H1 (cell line): ENCODE measurements at regions not wholly inside any gene's neighbourhood (a gene's known extent, or its start where the extent isn't known, plus 50 kb on each side); places are given as distances from the start of the nearest gene placed in this dataset.

Experiments
- CTCF ChIA-PET: fragments of 300-600 bp; sonication (Branson Sonifier 250); formaldehyde crosslinking; loops from one replicate; lab custom pipeline; 2021; ENCODE audit not compliant: partially characterized antibody; lab: Charles Lee
- POLR2A ChIA-PET: fragments of 300-600 bp; sonication (Branson Sonifier 250); formaldehyde crosslinking; loops from one replicate; lab custom pipeline; 2021; ENCODE audit warnings: inconsistent platforms; ENCODE audit not compliant: partially characterized antibody; lab: Charles Lee
- DNase-seq, 2 experiments: peaks; one replicate each; pipeline versions ENCODE4 v3.0.0 to v3.0.0-alpha.2; 2010 to 2022; ENCODE audit warnings: low spot score in 2 of 2, low read depth in 1 of 2, mixed read lengths in 1 of 2
- FAIRE-seq: peaks from 2 replicates; lab custom pipeline; 2011; peaks lifted over from hg19 to GRCh38; lab: Jason Lieb, UNC
- H2AFZ ChIP-seq: 2 replicates; pipeline ENCODE4 v1.8.1; 2012; ENCODE audit warnings: low read length, inconsistent platforms
- H2AK5ac ChIP-seq: 2 replicates; pipeline ENCODE4 v1.6.1; 2013; ENCODE audit warnings: low read depth, low read length
- H2BK120ac ChIP-seq: replicated peaks from 2 replicates; pipeline ENCODE3; 2013; ENCODE audit warnings: low read depth, low read length, inconsistent platforms
- H2BK12ac ChIP-seq: 2 replicates; pipeline ENCODE4 v1.6.1; 2013; ENCODE audit warnings: low read depth, low read length
- H2BK15ac ChIP-seq: 2 replicates; pipeline ENCODE4 v1.6.1; 2013; ENCODE audit warnings: low read length
- H2BK20ac ChIP-seq: 2 replicates; pipeline ENCODE4 v1.6.1; 2013; ENCODE audit warnings: low read length
- H2BK5ac ChIP-seq: 2 replicates; pipeline ENCODE4 v1.6.1; 2013; ENCODE audit warnings: low read depth, low read length
- H3K14ac ChIP-seq: 2 replicates; pipeline ENCODE4 v1.6.1; 2013; ENCODE audit warnings: inconsistent platforms; ENCODE audit not compliant: insufficient read length
- H3K18ac ChIP-seq: 2 replicates; pipeline ENCODE4 v1.6.1; 2013; ENCODE audit warnings: low read length; ENCODE audit errors: extremely low read depth
- H3K23ac ChIP-seq: 2 replicates; pipeline ENCODE4 v1.6.1; 2013; ENCODE audit warnings: inconsistent platforms; ENCODE audit not compliant: insufficient read length
- H3K23me2 ChIP-seq: 2 replicates; pipeline ENCODE4 v1.6.1; 2013; ENCODE audit warnings: low read depth, low read length
- H3K27ac ChIP-seq: 2 replicates; pipeline ENCODE4 v1.6.1; 2011; ENCODE audit warnings: low read depth, low read length, inconsistent platforms
- H3K27me3 ChIP-seq, 4 experiments: replicated peaks in 1 of 4; 1 replicate in 1 of 4; 2 replicates in 3 of 4; pipeline versions ENCODE4 v1.6.1 to v1.8.1; 2011 to 2013; ENCODE audit warnings: low read length in 3 of 4, mild to moderate bottlenecking in 3 of 4, inconsistent platforms in 2 of 4, mixed read lengths in 2 of 4, moderate library complexity in 1 of 4; ENCODE audit not compliant: control insufficient read depth in 3 of 4, insufficient read depth in 3 of 4; ENCODE audit errors: extremely low read depth in 1 of 4
- H3K36me3 ChIP-seq, 4 experiments: 2 replicates each; pipeline versions ENCODE4 v1.6.1 to v1.8.1; 2011 to 2013; ENCODE audit warnings: mild to moderate bottlenecking in 4 of 4, low read length in 3 of 4, moderate library complexity in 2 of 4, control low read depth in 1 of 4, inconsistent platforms in 1 of 4; ENCODE audit not compliant: insufficient read depth in 4 of 4, control insufficient read depth in 2 of 4
- H3K4ac ChIP-seq: replicated peaks from 2 replicates; pipeline ENCODE3; 2013; ENCODE audit warnings: low read length, low read depth, mixed read lengths, inconsistent platforms; ENCODE audit not compliant: insufficient read length
- H3K4me1 ChIP-seq, 4 experiments: replicated peaks in 1 of 4; 1 replicate in 1 of 4; 2 replicates in 3 of 4; pipeline versions ENCODE4 v1.6.1 to v1.8.1; 2011 to 2013; ENCODE audit warnings: low read length in 3 of 4, inconsistent platforms in 2 of 4, mixed read lengths in 1 of 4; ENCODE audit not compliant: insufficient read depth in 4 of 4, control insufficient read depth in 3 of 4
- H3K4me2 ChIP-seq, 2 experiments: 2 replicates each; pipeline versions ENCODE4 v1.6.1 to v1.8.1; 2011 to 2013; ENCODE audit warnings: low read depth in 2 of 2, low read length in 2 of 2, control low read depth in 1 of 2, inconsistent platforms in 1 of 2, mild to moderate bottlenecking in 1 of 2; ENCODE audit not compliant: insufficient read depth in 1 of 2
- H3K4me3 ChIP-seq, 4 experiments: fragments of 200-600, 300-600 bp in 1 of 4; sonication (generic), shearing (Covaris generic), sonication (Bioruptor Twin) in 1 of 4; 2 replicates each; pipeline versions ENCODE4 v1.5.1 to v1.8.1; 2011 to 2016; ENCODE audit warnings: low read length in 4 of 4, low read depth in 3 of 4, control low read depth in 2 of 4, inconsistent platforms in 2 of 4, mild to moderate bottlenecking in 2 of 4, mixed read lengths in 1 of 4, moderate library complexity in 1 of 4; ENCODE audit not compliant: insufficient read depth in 2 of 4; ENCODE audit errors: extremely low read depth in 1 of 4
- H3K56ac ChIP-seq: replicated peaks from 2 replicates; pipeline ENCODE3; 2013; ENCODE audit warnings: low read depth, mild to moderate bottlenecking, mixed read lengths, low read length, inconsistent platforms; ENCODE audit not compliant: insufficient read length
- H3K79me1 ChIP-seq: 2 replicates; pipeline ENCODE4 v1.6.1; 2013; ENCODE audit warnings: low read depth, low read length, control low read depth
- H3K79me2 ChIP-seq, 2 experiments: 2 replicates each; pipeline versions ENCODE4 v1.6.1 to v1.8.1; 2012 to 2013; ENCODE audit warnings: low read length in 2 of 2, mild to moderate bottlenecking in 2 of 2, inconsistent platforms in 1 of 2; ENCODE audit not compliant: insufficient read depth in 2 of 2, control insufficient read depth in 1 of 2
- H3K9ac ChIP-seq, 4 experiments: replicated peaks in 1 of 4; 1 replicate in 1 of 4; 2 replicates in 3 of 4; pipeline versions ENCODE4 v1.6.1 to v1.8.1; 2011 to 2013; ENCODE audit warnings: low read depth in 3 of 4, low read length in 3 of 4, control low read depth in 2 of 4, mild to moderate bottlenecking in 2 of 4, moderate library complexity in 2 of 4, inconsistent platforms in 1 of 4; ENCODE audit errors: extremely low read depth in 1 of 4
- H3K9me3 ChIP-seq, 2 experiments: 2 replicates each; pipeline versions ENCODE4 v1.6.1 to v1.8.1; 2012 to 2013; ENCODE audit warnings: mild to moderate bottlenecking in 2 of 2, moderate library complexity in 2 of 2, control low read depth in 1 of 2, inconsistent platforms in 1 of 2, low read depth in 1 of 2, low read length in 1 of 2, mixed read lengths in 1 of 2; ENCODE audit not compliant: insufficient read depth in 2 of 2
- H4K20me1 ChIP-seq, 2 experiments: replicated peaks in 1 of 2; 2 replicates each; pipeline versions ENCODE3 to v1.8.1; 2011 to 2013; ENCODE audit warnings: inconsistent platforms in 2 of 2, low read length in 2 of 2, mild to moderate bottlenecking in 1 of 2; ENCODE audit not compliant: insufficient read depth in 2 of 2, control insufficient read depth in 1 of 2
- H4K5ac ChIP-seq: 2 replicates; pipeline ENCODE4 v1.6.1; 2013; ENCODE audit warnings: low read length, low read depth, mixed read lengths, inconsistent platforms; ENCODE audit not compliant: insufficient read length
- H4K8ac ChIP-seq: 2 replicates; pipeline ENCODE4 v1.8.0; 2013; ENCODE audit warnings: mild to moderate bottlenecking, moderate library complexity, low read length, inconsistent platforms; ENCODE audit not compliant: insufficient read depth; ENCODE audit errors: extremely low read depth
- H4K91ac ChIP-seq: replicated peaks from 2 replicates; pipeline ENCODE3; 2013; ENCODE audit warnings: low read length, mixed read lengths, inconsistent platforms; ENCODE audit not compliant: insufficient read length
- BACH1 ChIP-seq: IDR thresholded peaks from 2 replicates; pipeline ENCODE4 v1.6.1; 2012; ENCODE audit warnings: low read length, improper control_type of control experiment
- CTBP2 ChIP-seq: IDR thresholded peaks from 2 replicates; pipeline ENCODE4 v1.7.0; 2011; ENCODE audit warnings: borderline replicate concordance, mild to moderate bottlenecking, moderate library complexity, mixed read lengths, low read length; ENCODE audit not compliant: insufficient read depth, insufficient read length
- CTCF ChIP-seq, 3 experiments: IDR thresholded peaks; 1 replicate in 2 of 3; 2 replicates in 1 of 3; pipeline versions ENCODE4 v1.5.1 to v1.6.1; 2011; ENCODE audit warnings: low read length in 3 of 3, mild to moderate bottlenecking in 3 of 3, inconsistent platforms in 2 of 3, low read depth in 1 of 3, moderate library complexity in 1 of 3; ENCODE audit not compliant: insufficient read depth in 1 of 3; ENCODE audit errors: control extremely low read depth in 1 of 3
- EZH2 ChIP-seq: fragments of 200-600 bp; sonication (generic); IDR thresholded peaks from 2 replicates; pipeline ENCODE4 v1.7.1; 2012; ENCODE audit warnings: low read depth, mild to moderate bottlenecking, moderate library complexity, low read length, inconsistent platforms; ENCODE audit not compliant: severe bottlenecking
- POLR2A ChIP-seq, 2 experiments: IDR thresholded peaks; 1 replicate in 1 of 2; 2 replicates in 1 of 2; pipeline ENCODE4 v1.6.1; 2011; ENCODE audit warnings: low read depth in 2 of 2, low read length in 2 of 2, mild to moderate bottlenecking in 2 of 2; ENCODE audit errors: control extremely low read depth in 1 of 2
- ZNF274 ChIP-seq: IDR thresholded peaks from 2 replicates; pipeline ENCODE4 v1.7.0; 2012; ENCODE audit warnings: low read length, borderline replicate concordance; ENCODE audit errors: extremely low read depth
- WGBS, 2 experiments: shearing (Covaris generic) in 1 of 2; methylation state at CpG; one replicate each; pipeline versions ENCODE4 v1.1.6 to v1.1.7; 2013 to 2015; ENCODE audit warnings: low lambda C conversion rate in 2 of 2, mixed read lengths in 2 of 2, inconsistent platforms in 1 of 2, low coverage in 1 of 2, missing lambda C conversion rate in 1 of 2; ENCODE audit not compliant: insufficient replicate concordance in 2 of 2, insufficient coverage in 1 of 2, insufficient read length in 1 of 2; ENCODE audit errors: extremely low coverage in 1 of 2, missing lambda C conversion rate in 1 of 2; 5-methylcytosine and 5-hydroxymethylcytosine counted together

- H3K23me2 ChIP-seq: no peaks in the 10 kb centered on the region
- H3K4ac ChIP-seq: no peak overlapping the region
- DNase-seq: no peak
- no peak overlapping the region for H3K56ac ChIP-seq
- TF ChIP-seq EZH2: no peak
- TF ChIP-seq BACH1: no peak
- TF ChIP-seq CTCF (IDR thresholded peaks at IDR 0.05; ENCODE audit: control extremely low read depth in 1 of 3, insufficient read depth in 1 of 3, low read depth in 1 of 3, low read length in 3 of 3): no peak
- TF ChIP-seq POLR2A (IDR thresholded peaks at IDR 0.05; ENCODE audit: control extremely low read depth in 1 of 2, low read depth in 2 of 2, low read length in 2 of 2): no peak
- no peak for TF ChIP-seq CTBP2
- TF ChIP-seq ZNF274: no peak
- H2BK5ac ChIP-seq: no peak overlapping the region
- no peak overlapping the region for H2BK12ac ChIP-seq
- no peak overlapping the region for H2BK20ac ChIP-seq
- H3K9ac ChIP-seq: no peak overlapping the region
- H3K4me1 ChIP-seq: no peaks in the 10 kb centered on the region
- H4K8ac ChIP-seq: no peak overlapping the region
- H3K79me2 ChIP-seq: no peaks in the 10 kb centered on the region
- no peaks in the 10 kb centered on the region for H3K27me3 ChIP-seq
- H3K9me3 ChIP-seq: no peaks in the 10 kb centered on the region
- H3K79me1 ChIP-seq: no peaks in the 10 kb centered on the region
- no peak overlapping the region for H2AFZ ChIP-seq
- POLR2A ChIA-PET: no interaction called here
- H4K20me1 ChIP-seq: no peaks in the 10 kb centered on the region
- CTCF ChIA-PET: no interaction called here
- H3K27ac ChIP-seq: no peak overlapping the region
- H3K36me3 ChIP-seq: no peaks in the 10 kb centered on the region
- H4K91ac ChIP-seq: no peak overlapping the region
- no peak overlapping the region for H2BK120ac ChIP-seq
- H2AK5ac ChIP-seq: no peak overlapping the region
- no peak overlapping the region for H3K23ac ChIP-seq
- H3K4me3 ChIP-seq: no peak overlapping the region
- no peak for FAIRE-seq
- no peak overlapping the region for H3K18ac ChIP-seq
- no peak overlapping the region for H3K14ac ChIP-seq
- no peak overlapping the region for H3K4me2 ChIP-seq
- H2BK15ac ChIP-seq: no peak overlapping the region
- 54% methylated on average over 2 of the region's 2 CpGs; no CpG with 5 or more reads in 1 of the 2 experiments for WGBS, 2 experiments
- no peak overlapping the region for H4K5ac ChIP-seq
These were observed 393.9 kb downstream of the RAP2B start for GRCh38 chr3:153555919-153556318.
